ENCODE measurements at regions not wholly inside any gene's neighbourhood (a gene's known extent, or its start where the extent isn't known, plus 50 kb on each side); places are given as distances from the start of the nearest gene placed in this dataset.
A peak's percentile ranks its signal among the peaks of the same experiment; 100 is the strongest.

DNA sequence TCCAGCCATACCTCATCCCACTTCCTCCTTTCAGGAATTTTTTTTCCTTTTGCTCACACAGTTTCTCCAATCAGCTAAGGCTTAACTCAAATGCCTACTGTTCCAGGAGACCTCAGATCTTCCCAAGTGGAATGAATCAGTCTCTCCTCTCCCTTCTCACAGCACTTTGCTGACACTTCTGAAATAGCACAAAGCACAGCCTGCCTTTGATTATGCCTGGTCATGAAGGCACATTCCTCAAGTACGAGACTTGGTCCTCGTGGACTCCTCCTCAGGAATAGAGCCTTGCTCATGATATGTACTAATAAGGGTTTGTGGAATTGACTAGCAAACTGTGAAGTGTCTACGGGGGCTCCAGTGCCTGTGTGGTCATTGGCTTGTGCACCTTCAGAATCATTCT, 176.7 kb upstream of the TENM4 start:
- no peaks in the 10 kb centered on the region for H3K9me3 ChIP-seq (ENCODE audit: control insufficient read depth in 2 of 3, insufficient read depth in 1 of 3, low read length in 3 of 3)
- H3K27ac ChIP-seq (ENCODE audit: low read depth in 2 of 2, low read length in 2 of 2) = no peak overlapping the region
- H3K27me3 ChIP-seq (ENCODE audit: control insufficient read depth, insufficient read depth, low read length) = no peaks in the 10 kb centered on the region
- no peak overlapping the region for H3K9ac ChIP-seq (ENCODE audit: low read length in 3 of 3)
- TF ChIP-seq, protein P1, sequence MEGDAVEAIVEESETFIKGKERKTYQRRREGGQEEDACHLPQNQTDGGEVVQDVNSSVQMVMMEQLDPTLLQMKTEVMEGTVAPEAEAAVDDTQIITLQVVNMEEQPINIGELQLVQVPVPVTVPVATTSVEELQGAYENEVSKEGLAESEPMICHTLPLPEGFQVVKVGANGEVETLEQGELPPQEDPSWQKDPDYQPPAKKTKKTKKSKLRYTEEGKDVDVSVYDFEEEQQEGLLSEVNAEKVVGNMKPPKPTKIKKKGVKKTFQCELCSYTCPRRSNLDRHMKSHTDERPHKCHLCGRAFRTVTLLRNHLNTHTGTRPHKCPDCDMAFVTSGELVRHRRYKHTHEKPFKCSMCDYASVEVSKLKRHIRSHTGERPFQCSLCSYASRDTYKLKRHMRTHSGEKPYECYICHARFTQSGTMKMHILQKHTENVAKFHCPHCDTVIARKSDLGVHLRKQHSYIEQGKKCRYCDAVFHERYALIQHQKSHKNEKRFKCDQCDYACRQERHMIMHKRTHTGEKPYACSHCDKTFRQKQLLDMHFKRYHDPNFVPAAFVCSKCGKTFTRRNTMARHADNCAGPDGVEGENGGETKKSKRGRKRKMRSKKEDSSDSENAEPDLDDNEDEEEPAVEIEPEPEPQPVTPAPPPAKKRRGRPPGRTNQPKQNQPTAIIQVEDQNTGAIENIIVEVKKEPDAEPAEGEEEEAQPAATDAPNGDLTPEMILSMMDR (IDR thresholded peaks at IDR 0.05; ENCODE audit: borderline replicate concordance, extremely low read depth, insufficient read depth) = no peak
- FAIRE-seq = no peak
- intact Hi-C loops (cut with DNase I) = no loop called here
- no peak overlapping the region for H3K4me3 ChIP-seq (ENCODE audit: low read length in 3 of 3)
- H3K36me3 ChIP-seq (ENCODE audit: control insufficient read depth in 2 of 3, insufficient read depth in 3 of 3, low read length in 3 of 3) = no peaks in the 10 kb centered on the region
- no peaks in the 10 kb centered on the region for H3K4me1 ChIP-seq (ENCODE audit: control insufficient read depth in 2 of 3, insufficient read depth in 2 of 3, low read depth in 1 of 3, low read length in 3 of 3)
- DNase-seq = no peak

DNA sequence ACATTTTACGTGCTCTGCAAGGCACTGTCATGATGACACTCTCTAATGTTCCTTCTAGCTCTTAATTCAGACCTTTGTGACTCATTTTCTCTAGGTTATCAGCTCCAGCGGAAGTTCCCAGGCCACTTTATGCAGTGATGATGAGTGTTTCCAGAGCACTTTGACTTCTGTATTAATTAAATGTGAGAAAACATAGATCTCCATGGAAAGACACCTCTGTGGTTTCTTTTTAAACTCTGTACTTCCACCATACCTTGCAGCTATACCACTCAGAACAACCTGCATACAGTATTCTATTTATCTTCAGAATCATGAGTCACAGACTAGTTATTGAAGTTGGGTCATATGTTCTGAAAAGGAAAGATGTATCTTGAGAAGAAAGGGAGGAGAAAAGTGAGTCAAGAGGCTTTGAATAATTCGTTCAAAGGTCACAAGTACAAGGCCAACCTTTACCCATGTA, 175.6 kb upstream of the TENM4 start:
- FAIRE-seq (no peak), DNase-seq (no peak)
- TF ChIP-seq, protein P1 (IDR thresholded peaks at IDR 0.05; ENCODE audit: borderline replicate concordance, extremely low read depth, insufficient read depth) = no peak
- Histone ChIP-seq H3K36me3 (ENCODE audit: control insufficient read depth in 2 of 3, insufficient read depth in 3 of 3, low read length in 3 of 3) (no peaks in the 10 kb centered on the region), H3K27ac (ENCODE audit: low read depth in 2 of 2, low read length in 2 of 2) (peak overlapping the region in 1 of 2 donors; percentile 7), H3K9ac (ENCODE audit: low read length in 3 of 3) (no peak overlapping the region), H3K4me1 (ENCODE audit: control insufficient read depth in 2 of 3, insufficient read depth in 2 of 3, low read depth in 1 of 3, low read length in 3 of 3) (no peaks in the 10 kb centered on the region), H3K9me3 (ENCODE audit: control insufficient read depth in 2 of 3, insufficient read depth in 1 of 3, low read length in 3 of 3) (no peaks in the 10 kb centered on the region), H3K27me3 (ENCODE audit: control insufficient read depth, insufficient read depth, low read length) (no peaks in the 10 kb centered on the region), H3K4me3 (ENCODE audit: low read length in 3 of 3) (no peak overlapping the region)
- intact Hi-C loops (cut with DNase I) = no loop called here

DNA sequence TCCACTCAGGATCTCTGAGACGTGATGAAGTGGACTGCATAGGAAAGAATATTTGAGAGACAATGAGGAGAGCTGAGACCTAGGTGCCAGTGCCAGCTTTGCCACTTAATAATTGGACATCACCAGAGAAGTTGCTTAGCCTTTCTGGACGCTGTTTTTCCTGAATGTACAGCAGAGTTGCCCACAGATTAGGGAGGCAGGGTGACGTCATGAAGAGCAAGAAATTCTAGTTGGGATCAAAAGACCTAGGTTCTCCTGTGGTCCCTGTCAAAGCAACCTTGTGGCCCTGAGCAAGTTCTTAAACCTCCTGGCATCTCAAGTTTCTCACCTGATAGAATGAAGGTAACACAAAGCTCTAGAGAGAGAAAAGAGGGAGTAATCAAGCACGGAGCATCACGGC, 174.6 kb upstream of the TENM4 start:
- H3K4me1 ChIP-seq (ENCODE audit: control insufficient read depth in 2 of 3, insufficient read depth in 2 of 3, low read depth in 1 of 3, low read length in 3 of 3) = no peaks in the 10 kb centered on the region
- no peaks in the 10 kb centered on the region for H3K27me3 ChIP-seq (ENCODE audit: control insufficient read depth, insufficient read depth, low read length)
- TF ChIP-seq, protein P1 (IDR thresholded peaks at IDR 0.05; ENCODE audit: borderline replicate concordance, extremely low read depth, insufficient read depth) = no peak
- no peak overlapping the region for H3K4me3 ChIP-seq (ENCODE audit: low read length in 3 of 3)
- H3K9ac ChIP-seq (ENCODE audit: low read length in 3 of 3) = no peak overlapping the region
- FAIRE-seq (no peak), DNase-seq (no peak)
- no peak overlapping the region for H3K27ac ChIP-seq (ENCODE audit: low read depth in 2 of 2, low read length in 2 of 2)
- no peaks in the 10 kb centered on the region for H3K9me3 ChIP-seq (ENCODE audit: control insufficient read depth in 2 of 3, insufficient read depth in 1 of 3, low read length in 3 of 3)
- intact Hi-C loops (cut with DNase I) = no loop called here
- H3K36me3 ChIP-seq (ENCODE audit: control insufficient read depth in 2 of 3, insufficient read depth in 3 of 3, low read length in 3 of 3) = no peaks in the 10 kb centered on the region

DNA sequence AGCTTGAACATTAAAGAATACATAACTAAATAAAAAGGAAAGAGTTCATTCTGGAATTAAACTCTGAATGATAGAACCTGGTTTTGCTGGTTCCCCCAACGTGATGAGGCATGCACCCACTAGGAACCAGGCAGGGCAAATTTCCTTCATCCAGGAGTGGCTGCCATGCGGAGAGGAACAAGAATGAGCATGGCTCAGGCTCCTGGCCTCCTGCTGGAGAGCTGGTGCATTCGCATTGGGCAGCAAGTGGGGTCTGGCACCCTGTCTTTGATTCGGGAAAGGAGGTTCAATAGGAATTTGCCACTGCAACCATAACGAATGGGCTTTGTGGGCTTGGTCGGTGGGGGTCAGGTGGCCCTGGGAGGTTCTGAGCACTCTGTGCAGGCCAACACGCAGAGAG, 169.8 kb upstream of the TENM4 start:
- Histone ChIP-seq H3K27me3 (ENCODE audit: control insufficient read depth, insufficient read depth, low read length) (no peaks in the 10 kb centered on the region), H3K27ac (ENCODE audit: low read depth in 2 of 2, low read length in 2 of 2) (no peak overlapping the region), H3K9me3 (ENCODE audit: control insufficient read depth in 2 of 3, insufficient read depth in 1 of 3, low read length in 3 of 3) (no peaks in the 10 kb centered on the region), H3K36me3 (ENCODE audit: control insufficient read depth in 2 of 3, insufficient read depth in 3 of 3, low read length in 3 of 3) (no peaks in the 10 kb centered on the region), H3K4me1 (ENCODE audit: control insufficient read depth in 2 of 3, insufficient read depth in 2 of 3, low read depth in 1 of 3, low read length in 3 of 3) (no peaks in the 10 kb centered on the region), H3K4me3 (ENCODE audit: low read length in 3 of 3) (no peak overlapping the region), H3K9ac (ENCODE audit: low read length in 3 of 3) (no peak overlapping the region)
- TF ChIP-seq, protein P1 (IDR thresholded peaks at IDR 0.05; ENCODE audit: borderline replicate concordance, extremely low read depth, insufficient read depth) = no peak
- DNase-seq = no peak
- intact Hi-C loops (cut with DNase I) = no loop called here
- FAIRE-seq = no peak
